ENCODE measurements at regions not wholly inside any gene's neighbourhood (a gene's known extent, or its start where the extent isn't known, plus 50 kb on each side); places are given as distances from the start of the nearest gene placed in this dataset.

- no peak overlapping the region for H3K27ac ChIP-seq
- no peaks in the 10 kb centered on the region for H3K9me2 ChIP-seq (replicated peaks; ENCODE audit: insufficient read depth)
- DNase-seq (ENCODE audit: low spot score): no peak
- no peaks in the 10 kb centered on the region for H3K9me3 ChIP-seq (ENCODE audit: low read depth)
- TF ChIP-seq EZH2 (IDR thresholded peaks at IDR 0.05; ENCODE audit: borderline replicate concordance): no peak
- no peak for TF ChIP-seq CTCF (IDR thresholded peaks at IDR 0.05; ENCODE audit: poor library complexity)
- no peak for TF ChIP-seq EZH2phosphoT487 (IDR thresholded peaks at IDR 0.05; ENCODE audit: low read depth, severe bottlenecking, unreplicated experiment)
- no peaks in the 10 kb centered on the region for H3K27me3 ChIP-seq
- H4K20me1 ChIP-seq (ENCODE audit: insufficient read depth, poor library complexity, severe bottlenecking): no peaks in the 10 kb centered on the region
- no peaks in the 10 kb centered on the region for H3K79me2 ChIP-seq
- no peak overlapping the region for H2AFZ ChIP-seq
- H3K4me3 ChIP-seq: no peak overlapping the region
- H3K4me2 ChIP-seq: no peak overlapping the region
- WGBS (ENCODE audit: low lambda C conversion rate, missing lambda C conversion rate): 94% methylated on average over 2 of the region's 2 CpGs
- no peaks in the 10 kb centered on the region for H3K36me3 ChIP-seq (replicated peaks; ENCODE audit: insufficient read depth, low read depth)
- H3K4me1 ChIP-seq (ENCODE audit: insufficient read depth): no peaks in the 10 kb centered on the region
Observed at GRCh38 chr2:212638694-212639093, 100.1 kb upstream of the ERBB4 start.

GRCh38 chr2:212628586-212628985, 90.0 kb upstream of the ERBB4 start:
- no peak for DNase-seq (ENCODE audit: low spot score)

GRCh38 chr2:212626371-212626918, 87.8 kb upstream of the ERBB4 start:
- 90% methylated on average over 5 of the region's 5 CpGs for WGBS (ENCODE audit: low lambda C conversion rate, missing lambda C conversion rate)
- H2AFZ ChIP-seq: no peak overlapping the region
- no peak overlapping the region for H3K4me3 ChIP-seq
- H3K27me3 ChIP-seq: no peaks in the 10 kb centered on the region
- H3K79me2 ChIP-seq: no peaks in the 10 kb centered on the region
- no peaks in the 10 kb centered on the region for H3K9me3 ChIP-seq (ENCODE audit: low read depth)
- H4K20me1 ChIP-seq (ENCODE audit: insufficient read depth, poor library complexity, severe bottlenecking): no peaks in the 10 kb centered on the region
- no peaks in the 10 kb centered on the region for H3K36me3 ChIP-seq (replicated peaks; ENCODE audit: insufficient read depth, low read depth)
- H3K9me2 ChIP-seq (replicated peaks; ENCODE audit: insufficient read depth): no peaks in the 10 kb centered on the region
- H3K4me1 ChIP-seq (ENCODE audit: insufficient read depth): no peaks in the 10 kb centered on the region
- no peak for TF ChIP-seq CTCF (IDR thresholded peaks at IDR 0.05; ENCODE audit: poor library complexity)
- TF ChIP-seq EZH2phosphoT487 (IDR thresholded peaks at IDR 0.05; ENCODE audit: low read depth, severe bottlenecking, unreplicated experiment): no peak
- no peak for TF ChIP-seq EZH2 (IDR thresholded peaks at IDR 0.05; ENCODE audit: borderline replicate concordance)
- no peak overlapping the region for H3K4me2 ChIP-seq
- no peak overlapping the region for H3K27ac ChIP-seq
- no peak for DNase-seq (ENCODE audit: low spot score)

More at GRCh38 chr2:212628586-212628985, 90.0 kb upstream of the ERBB4 start:
- no peaks in the 10 kb centered on the region for H3K9me3 ChIP-seq (ENCODE audit: low read depth)
- no peaks in the 10 kb centered on the region for H3K4me1 ChIP-seq (ENCODE audit: insufficient read depth)
- H4K20me1 ChIP-seq (ENCODE audit: insufficient read depth, poor library complexity, severe bottlenecking): no peaks in the 10 kb centered on the region
- no peaks in the 10 kb centered on the region for H3K79me2 ChIP-seq
- no peaks in the 10 kb centered on the region for H3K36me3 ChIP-seq (replicated peaks; ENCODE audit: insufficient read depth, low read depth)
- H3K4me3 ChIP-seq: no peak overlapping the region
- TF ChIP-seq CTCF (IDR thresholded peaks at IDR 0.05; ENCODE audit: poor library complexity) (no peak), EZH2 (IDR thresholded peaks at IDR 0.05; ENCODE audit: borderline replicate concordance) (no peak), EZH2phosphoT487 (IDR thresholded peaks at IDR 0.05; ENCODE audit: low read depth, severe bottlenecking, unreplicated experiment) (no peak)
- no peak overlapping the region for H3K27ac ChIP-seq
- H2AFZ ChIP-seq: no peak overlapping the region
- no peaks in the 10 kb centered on the region for H3K9me2 ChIP-seq (replicated peaks; ENCODE audit: insufficient read depth)
- H3K4me2 ChIP-seq: no peak overlapping the region
- WGBS (ENCODE audit: low lambda C conversion rate, missing lambda C conversion rate): 92% methylated on average over 1 of the region's 1 CpG
- no peaks in the 10 kb centered on the region for H3K27me3 ChIP-seq
